ENCODE measurements at regions not wholly inside any gene's neighbourhood (a gene's known extent, or its start where the extent isn't known, plus 50 kb on each side); places are given as distances from the start of the nearest gene placed in this dataset.

GRCh38 chr3:157618075-157618760 is 115.0 kb upstream of the VEPH1 start:
- peak; percentile 4 for DNase-seq

DNA sequence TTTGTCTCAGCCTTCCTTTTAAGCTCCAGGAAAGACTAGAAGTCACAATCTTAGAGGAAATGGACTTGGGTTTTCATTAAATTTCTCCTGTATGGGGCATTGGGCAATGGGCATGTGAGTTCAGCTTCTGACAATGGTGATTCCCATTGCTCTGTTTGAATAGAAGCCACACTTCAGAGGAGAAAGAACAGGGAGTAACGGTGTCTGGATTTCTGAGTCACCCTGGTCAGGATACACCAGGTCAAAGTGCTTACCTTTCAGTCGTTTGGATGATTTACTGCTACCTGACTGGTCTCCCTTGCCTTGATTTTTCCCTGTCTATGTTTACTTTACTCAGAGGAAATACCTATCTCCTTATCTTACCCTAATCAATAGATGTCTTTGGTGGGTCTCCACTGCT is 111.7 kb upstream of the VEPH1 start:
- no peak for DNase-seq

DNA sequence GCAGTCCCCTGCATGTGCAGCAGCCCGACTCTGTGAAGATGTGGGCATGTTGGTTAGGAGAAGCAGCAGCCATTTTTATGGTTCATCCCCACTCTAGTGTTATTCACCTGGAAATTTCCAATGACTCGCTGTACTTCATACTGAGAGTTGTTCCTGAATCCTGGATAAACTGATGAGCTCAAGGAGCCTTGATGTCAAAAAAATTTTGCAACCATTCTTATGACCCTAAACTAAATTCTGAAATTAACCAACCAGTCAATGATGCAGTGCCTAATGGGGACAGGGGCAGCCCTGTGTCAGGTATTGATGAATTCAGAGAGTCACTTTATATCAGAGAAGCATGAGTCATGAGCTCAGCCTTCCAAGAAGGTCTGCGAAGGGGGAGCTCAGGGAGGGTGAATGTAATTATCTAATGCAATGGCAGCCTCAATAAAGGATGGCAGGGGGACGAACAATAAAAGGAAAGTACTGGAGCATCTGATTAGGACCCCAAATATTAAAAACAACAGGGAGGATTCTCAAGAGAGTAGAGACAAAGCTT is 108.4 kb upstream of the VEPH1 start:
- no peak for DNase-seq

DNA sequence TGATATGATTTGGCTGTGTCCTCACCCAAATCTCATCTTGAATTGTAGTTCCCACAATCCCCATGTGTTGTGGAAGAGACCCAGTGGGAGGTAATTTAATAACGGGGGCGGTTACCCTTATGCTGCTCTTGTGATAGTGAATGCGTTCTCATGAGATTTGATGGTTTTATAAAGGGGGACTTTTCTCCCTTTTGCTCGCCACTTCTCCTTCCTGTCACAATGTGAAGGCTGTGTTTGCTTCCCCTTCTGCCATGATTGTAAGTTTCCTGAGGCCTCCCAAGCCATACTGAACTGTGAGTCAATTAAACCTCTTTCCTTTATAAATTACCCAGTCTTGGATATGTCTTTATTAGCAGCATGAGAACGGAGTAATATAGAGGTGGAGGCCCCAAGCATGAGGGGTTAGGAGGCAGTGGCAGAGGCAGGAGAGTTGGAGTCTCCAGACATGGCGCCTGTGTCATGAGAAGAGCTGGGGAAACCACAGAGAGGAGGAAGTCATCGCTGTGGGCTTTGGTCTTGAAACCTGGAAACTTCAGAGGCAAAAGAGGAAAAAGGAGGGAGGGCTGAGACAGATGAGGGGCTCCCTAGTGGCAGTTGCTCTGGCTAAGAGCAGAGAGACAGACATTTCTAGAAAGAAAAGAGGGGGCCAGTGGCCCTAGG is 107.8 kb upstream of the VEPH1 start:
- DNase-seq: no peak

GRCh38 chr3:157607826-157608405 is 104.7 kb upstream of the VEPH1 start:
- DNase-seq: no peak

DNA sequence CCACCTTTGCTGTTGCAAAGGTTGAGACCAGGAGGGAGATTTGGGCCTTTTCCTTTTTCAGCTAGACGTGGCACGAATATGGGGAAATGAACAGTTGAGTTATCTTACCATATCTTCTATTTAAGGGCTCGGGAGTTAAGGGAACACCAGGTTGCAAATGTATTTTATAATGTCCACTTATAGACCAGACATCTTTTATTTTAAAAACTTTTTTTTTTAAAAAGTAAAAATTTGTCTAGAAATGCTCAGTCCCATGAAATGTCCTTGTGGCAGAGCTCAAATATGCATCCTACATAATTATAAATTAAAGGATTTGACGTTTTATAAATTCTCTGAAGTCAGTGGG is 103.6 kb upstream of the VEPH1 start:
- no peak for DNase-seq

GRCh38 chr3:157606011-157606851 is 103.0 kb upstream of the VEPH1 start:
- DNase-seq: peak; percentile 0

- no peak for DNase-seq
Measured at GRCh38 chr3:157605356-157605755, 102.1 kb upstream of the VEPH1 start.

DNA sequence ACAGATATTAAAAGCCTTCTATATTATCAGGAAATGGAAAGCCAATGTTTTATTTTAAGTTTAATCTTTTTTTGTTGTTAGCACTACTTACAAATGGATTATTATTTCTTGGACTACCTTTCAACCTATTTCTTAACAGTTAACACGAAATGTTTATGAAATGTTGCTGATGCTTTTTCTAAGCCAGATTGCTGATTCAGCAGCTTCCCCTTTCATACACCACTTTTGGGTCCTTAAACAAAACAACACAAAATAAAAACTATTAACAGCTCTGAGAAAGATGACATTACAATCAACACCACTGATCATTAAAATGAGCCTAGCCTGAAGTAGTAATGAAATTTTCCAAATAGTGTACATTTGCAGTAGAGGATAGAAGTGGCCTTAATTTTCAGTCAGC is 99.2 kb upstream of the VEPH1 start:
- DNase-seq: no peak

DNA sequence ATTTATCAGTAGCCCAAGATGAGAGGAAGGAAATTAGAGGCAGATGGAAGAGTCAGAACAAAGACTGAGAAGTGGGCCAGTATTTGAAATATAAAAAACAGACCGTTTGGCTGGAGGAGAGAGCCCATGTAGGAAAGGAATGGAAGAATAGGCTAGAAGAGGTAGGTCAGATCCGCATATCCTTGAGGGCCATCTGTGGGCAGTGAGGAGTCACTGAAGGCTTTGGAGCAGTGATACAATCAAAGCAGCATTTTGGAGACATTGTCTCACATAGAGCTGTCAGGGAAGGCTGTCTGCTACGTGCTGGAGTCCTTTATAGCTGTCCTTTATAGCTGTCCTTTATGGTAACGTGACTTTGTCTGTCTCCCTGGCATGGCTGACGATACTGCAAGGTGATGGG is 92.0 kb upstream of the VEPH1 start:
- no peak for DNase-seq

- no peak for DNase-seq
Measured at GRCh38 chr3:157594413-157594812, 91.2 kb upstream of the VEPH1 start.

DNA sequence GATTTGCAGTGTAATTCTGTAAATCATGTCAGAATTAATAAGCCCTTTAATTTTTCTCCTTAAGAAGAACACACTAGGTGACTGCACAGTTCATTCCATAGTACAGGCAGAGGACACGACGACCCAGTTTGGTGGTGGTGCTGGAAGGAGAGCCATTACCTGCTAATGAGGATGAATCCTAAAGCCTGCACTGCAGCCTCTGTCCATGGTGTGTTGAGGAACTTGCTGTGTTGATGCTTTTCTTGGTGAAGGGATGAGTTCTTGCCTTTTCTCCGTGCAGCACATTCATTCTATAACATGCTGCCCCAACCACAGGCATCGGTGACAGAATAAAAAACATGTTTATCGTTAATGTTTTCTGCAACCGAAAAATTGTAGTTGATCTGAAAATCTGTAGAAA is 89.6 kb upstream of the VEPH1 start:
- no peak for DNase-seq

GRCh38 chr3:157590273-157590672 is 87.1 kb upstream of the VEPH1 start:
- DNase-seq: no peak

GRCh38 chr3:157589211-157589610 is 86.0 kb upstream of the VEPH1 start:
- no peak for DNase-seq

GRCh38 chr3:157588386-157589060 is 85.3 kb upstream of the VEPH1 start:
- DNase-seq: no peak

DNA sequence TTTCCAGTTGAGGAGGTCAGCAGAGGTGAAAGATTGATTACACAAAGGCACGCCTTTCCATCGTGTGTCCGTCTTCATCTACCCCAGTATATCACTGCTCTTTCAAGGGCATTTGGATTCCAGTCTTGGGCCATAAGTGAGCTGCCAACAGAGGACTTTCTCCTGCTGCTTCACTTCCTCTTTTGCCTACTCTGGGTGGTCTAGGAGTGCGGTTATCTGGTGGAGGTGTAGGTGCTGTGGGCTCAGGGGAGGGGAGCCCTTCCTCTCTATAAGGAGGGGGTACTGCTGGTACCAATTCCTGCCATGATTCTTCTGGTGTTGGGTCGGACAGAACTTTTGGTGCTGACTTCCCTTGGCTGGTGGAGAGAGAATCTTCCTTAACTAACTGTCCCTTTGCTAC is 83.1 kb upstream of the VEPH1 start:
- no peak for DNase-seq

- DNase-seq: no peak
Measured at GRCh38 chr3:157585386-157585785, 82.2 kb upstream of the VEPH1 start.

GRCh38 chr3:157582637-157582973 is 79.4 kb upstream of the VEPH1 start:
- no peak for DNase-seq

DNA sequence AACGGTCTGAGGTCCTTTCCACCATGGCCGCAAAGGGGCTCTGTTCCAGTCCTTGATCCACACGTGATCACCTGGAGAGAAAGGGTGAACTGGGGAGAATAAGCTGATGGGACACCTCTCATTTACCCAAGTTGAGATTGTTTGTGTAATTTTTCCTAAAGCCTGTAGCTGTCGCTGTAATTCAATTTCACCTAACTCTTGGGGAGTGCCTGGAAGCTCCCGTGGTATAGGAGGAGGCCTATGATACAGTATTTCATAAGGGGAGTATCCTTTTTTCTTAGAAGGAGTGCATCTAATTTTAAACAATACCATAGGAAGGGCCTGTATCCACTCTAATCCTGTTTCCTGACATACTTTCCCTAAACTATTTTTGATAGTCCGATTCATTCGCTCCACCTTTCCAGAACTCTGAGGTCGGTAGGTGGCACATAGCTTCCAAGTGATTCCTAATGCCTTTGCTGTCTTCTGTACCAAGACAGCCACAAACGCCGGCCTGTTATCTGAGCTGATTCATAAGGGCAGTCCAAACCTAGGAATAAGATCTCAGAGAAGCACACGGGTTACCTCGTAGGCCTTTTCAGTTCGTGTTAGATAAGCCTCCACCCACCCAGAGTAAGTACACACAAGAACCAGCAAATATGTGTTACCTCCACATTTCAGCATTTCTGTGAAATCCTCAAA is 78.9 kb upstream of the VEPH1 start:
- peak; percentile 18 for DNase-seq

- DNase-seq: no peak
Measured at GRCh38 chr3:157581371-157581770, 78.2 kb upstream of the VEPH1 start.

DNA sequence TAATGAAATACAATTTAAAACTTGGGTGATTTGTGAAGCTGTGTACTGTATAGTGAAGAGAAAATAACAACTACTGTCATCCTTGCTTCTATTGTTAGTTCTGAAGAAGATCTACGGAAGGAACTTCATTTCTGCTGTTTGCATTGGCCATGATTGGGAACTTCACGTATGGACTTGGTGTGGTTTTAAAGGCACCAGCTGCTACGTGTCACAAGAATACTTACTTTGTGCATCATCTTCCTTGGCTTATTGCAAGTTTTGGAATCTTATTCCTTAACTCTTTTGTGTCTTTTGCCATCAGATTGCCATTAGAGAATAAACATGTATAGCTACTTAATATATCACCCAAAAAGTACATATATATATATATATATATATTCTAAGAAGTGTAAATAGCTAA is 75.0 kb upstream of the VEPH1 start:
- no peak for DNase-seq

DNA sequence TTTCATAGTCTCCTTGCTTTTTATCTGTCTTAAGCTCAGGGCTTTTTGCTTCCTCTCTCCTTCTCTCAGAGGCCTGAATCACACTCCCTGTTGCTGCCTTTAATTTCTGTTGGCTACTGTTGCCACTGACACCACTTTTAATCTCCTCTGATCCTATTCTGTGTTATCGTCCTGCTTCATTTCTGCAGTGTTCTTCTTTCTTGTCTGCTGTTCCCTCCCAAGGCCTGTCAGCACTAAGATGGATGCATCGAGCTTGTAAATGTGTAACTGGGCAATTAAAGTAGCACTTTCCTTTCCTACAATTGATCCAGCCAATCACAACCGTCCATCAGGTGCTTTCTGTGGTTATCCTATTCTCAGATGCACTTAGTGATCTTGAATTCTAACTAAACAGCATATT is 71.3 kb upstream of the VEPH1 start:
- DNase-seq: no peak

All from DMS79 (cell line).